Endodermal cell (in vitro differentiated cells): ENCODE measurements at regions not wholly inside any gene's neighbourhood (a gene's known extent, or its start where the extent isn't known, plus 50 kb on each side); places are given as distances from the start of the nearest gene placed in this dataset.

Experiments used
- DNase-seq: peaks from one replicate; pipeline ENCODE4 v3.0.0-alpha.2; 2017
- H3K27ac ChIP-seq: 2 replicates; pipeline ENCODE4 v1.5.1; 2013; ENCODE audit warnings: mild to moderate bottlenecking, low read depth, low read length, moderate library complexity
- H3K27me3 ChIP-seq: 2 replicates; pipeline ENCODE4 v1.6.1; 2013; ENCODE audit warnings: mild to moderate bottlenecking, low read length, moderate library complexity; ENCODE audit not compliant: insufficient read depth, control insufficient read depth, poor library complexity, severe bottlenecking
- H3K36me3 ChIP-seq: 2 replicates; pipeline ENCODE4 v1.7.0; 2013; ENCODE audit warnings: mild to moderate bottlenecking, low read length, moderate library complexity; ENCODE audit not compliant: control insufficient read depth, insufficient read depth
- H3K4me1 ChIP-seq: one replicate; pipeline ENCODE4 v1.7.0; 2013; ENCODE audit warnings: low read length; ENCODE audit not compliant: control insufficient read depth, insufficient read depth
- H3K4me3 ChIP-seq: 2 replicates; pipeline ENCODE4 v1.5.1; 2013; ENCODE audit warnings: mild to moderate bottlenecking, low read length, moderate library complexity
- H3K9ac ChIP-seq: 2 replicates; pipeline ENCODE4 v1.6.1; 2013; ENCODE audit warnings: mild to moderate bottlenecking, low read length, moderate library complexity; ENCODE audit not compliant: poor library complexity, severe bottlenecking; ENCODE audit errors: extremely low read depth
- H3K9me3 ChIP-seq: 2 replicates; pipeline ENCODE4 v1.6.1; 2013; ENCODE audit warnings: mild to moderate bottlenecking, low read length, moderate library complexity; ENCODE audit not compliant: control insufficient read depth
- H3K27ac Mint-ChIP-seq: 2 replicates; pipeline ENCODE4 v1.8.0; 2020; ENCODE audit warnings: mixed read lengths
- H3K27me3 Mint-ChIP-seq: 2 replicates; pipeline ENCODE4 v1.8.0; 2021; ENCODE audit warnings: mild to moderate bottlenecking, mixed read lengths; ENCODE audit not compliant: insufficient read depth
- H3K36me3 Mint-ChIP-seq: 2 replicates; pipeline ENCODE4 v1.8.0; 2020; ENCODE audit warnings: low read depth, mixed read lengths
- H3K4me1 Mint-ChIP-seq: 2 replicates; pipeline ENCODE4 v1.8.0; 2020; ENCODE audit warnings: mixed read lengths
- H3K4me3 Mint-ChIP-seq: 2 replicates; pipeline ENCODE4 v1.8.0; 2020; ENCODE audit warnings: mild to moderate bottlenecking, moderate library complexity, mixed read lengths
- H3K9me3 Mint-ChIP-seq: 2 replicates; pipeline ENCODE4 v1.8.0; 2020; ENCODE audit warnings: mild to moderate bottlenecking, mixed read lengths
- WGBS, 2 experiments: methylation state at CpG; one replicate each; pipeline versions ENCODE4 v1.1.5 to v1.1.7; 2013; ENCODE audit warnings: missing lambda C conversion rate in 2 of 2, mixed read lengths in 1 of 2; ENCODE audit not compliant: insufficient coverage in 1 of 2, insufficient read length in 1 of 2; 5-methylcytosine and 5-hydroxymethylcytosine counted together
- TF ChIP-seq, protein P1 (sequence below): fragments of 200-600 bp; sonication (generic); conservative IDR thresholded peaks from 2 replicates; pipeline ENCODE4 v1.5.0; 2021; ENCODE audit warnings: antibody characterized with exemption, mild to moderate bottlenecking

DNA sequence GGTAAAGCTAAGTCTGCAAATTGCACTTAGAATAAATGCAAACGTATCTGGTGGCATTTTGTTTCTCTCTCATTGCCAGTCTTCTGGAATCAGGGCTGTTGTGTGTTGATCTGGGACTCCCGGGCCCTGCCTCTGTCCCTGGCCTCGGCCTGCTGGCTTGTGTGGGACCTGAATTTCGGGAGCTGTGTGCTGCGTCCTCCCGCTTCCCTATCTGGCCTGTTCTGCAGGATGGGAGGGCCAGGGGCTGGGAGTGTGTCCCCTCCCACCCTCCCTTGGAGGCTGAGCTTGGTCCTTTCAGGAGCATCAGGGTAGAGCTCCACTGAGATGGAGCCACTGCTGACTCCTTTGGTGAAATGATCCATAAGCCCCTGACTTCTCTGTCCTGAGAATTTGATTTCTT lies 118.5 kb downstream of the ACKR3 start:
- WGBS, 2 experiments: 96% methylated on average over 3 to 6 of the region's 6 CpGs
- no peak for DNase-seq
- Mint-ChIP-seq H3K4me3 (no peak overlapping the region), H3K9me3 (no peaks in the 10 kb centered on the region), H3K36me3 (no peaks in the 10 kb centered on the region), H3K27ac (no peak overlapping the region), H3K4me1 (peaks cover 48% of the 10 kb centered on the region), H3K27me3 (no peaks in the 10 kb centered on the region)
- TF ChIP-seq, protein P1, sequence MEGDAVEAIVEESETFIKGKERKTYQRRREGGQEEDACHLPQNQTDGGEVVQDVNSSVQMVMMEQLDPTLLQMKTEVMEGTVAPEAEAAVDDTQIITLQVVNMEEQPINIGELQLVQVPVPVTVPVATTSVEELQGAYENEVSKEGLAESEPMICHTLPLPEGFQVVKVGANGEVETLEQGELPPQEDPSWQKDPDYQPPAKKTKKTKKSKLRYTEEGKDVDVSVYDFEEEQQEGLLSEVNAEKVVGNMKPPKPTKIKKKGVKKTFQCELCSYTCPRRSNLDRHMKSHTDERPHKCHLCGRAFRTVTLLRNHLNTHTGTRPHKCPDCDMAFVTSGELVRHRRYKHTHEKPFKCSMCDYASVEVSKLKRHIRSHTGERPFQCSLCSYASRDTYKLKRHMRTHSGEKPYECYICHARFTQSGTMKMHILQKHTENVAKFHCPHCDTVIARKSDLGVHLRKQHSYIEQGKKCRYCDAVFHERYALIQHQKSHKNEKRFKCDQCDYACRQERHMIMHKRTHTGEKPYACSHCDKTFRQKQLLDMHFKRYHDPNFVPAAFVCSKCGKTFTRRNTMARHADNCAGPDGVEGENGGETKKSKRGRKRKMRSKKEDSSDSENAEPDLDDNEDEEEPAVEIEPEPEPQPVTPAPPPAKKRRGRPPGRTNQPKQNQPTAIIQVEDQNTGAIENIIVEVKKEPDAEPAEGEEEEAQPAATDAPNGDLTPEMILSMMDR: no peak
- H3K27ac ChIP-seq: no peak overlapping the region
- no peaks in the 10 kb centered on the region for H3K36me3 ChIP-seq
- H3K4me3 ChIP-seq: no peak overlapping the region
- no peak overlapping the region for H3K9ac ChIP-seq
- H3K4me1 ChIP-seq: peaks cover 21% of the 10 kb centered on the region
- no peaks in the 10 kb centered on the region for H3K27me3 ChIP-seq
- no peaks in the 10 kb centered on the region for H3K9me3 ChIP-seq

DNA sequence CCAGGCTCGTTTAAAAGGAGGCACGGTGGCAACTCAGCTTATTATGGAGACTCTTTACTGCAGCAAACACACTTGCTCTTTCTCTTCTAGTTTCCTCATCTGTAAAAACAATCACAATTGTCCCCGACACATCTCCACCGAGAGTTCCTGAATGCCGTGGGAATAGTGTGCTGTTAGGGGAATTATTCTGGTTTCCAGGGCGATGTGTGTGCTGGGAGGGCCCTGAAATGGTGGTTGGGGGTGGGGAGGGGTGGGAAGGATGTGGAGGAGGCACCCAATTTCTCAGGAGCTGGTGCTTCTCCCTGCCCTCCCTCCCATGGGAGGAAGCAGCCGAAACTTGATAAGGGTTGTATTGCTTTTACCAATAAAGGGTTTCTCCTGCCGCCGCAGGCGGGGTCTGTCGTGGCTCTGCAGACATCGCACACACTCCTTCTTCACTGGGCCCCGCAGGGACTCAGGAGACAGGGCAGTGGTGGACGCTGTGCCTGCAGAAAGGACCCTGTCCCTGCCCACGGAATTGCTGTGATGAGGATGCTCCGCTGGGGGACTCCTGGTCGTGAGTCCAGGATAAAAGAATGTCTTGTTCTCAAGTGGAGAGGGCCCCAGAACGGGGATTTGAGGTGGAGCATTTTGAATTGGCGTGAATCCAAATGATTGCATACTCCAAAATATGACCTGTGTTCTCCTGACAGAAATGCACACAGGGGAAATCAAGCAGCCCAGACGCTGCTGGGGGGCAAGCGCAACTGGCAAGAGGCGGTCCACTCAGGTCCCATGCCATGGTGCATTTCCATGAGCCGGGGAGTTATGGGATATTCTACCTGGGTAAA lies 119.2 kb downstream of the ACKR3 start:
- no peak overlapping the region for H3K27ac Mint-ChIP-seq
- no peaks in the 10 kb centered on the region for H3K36me3 ChIP-seq
- H3K27me3 Mint-ChIP-seq: no peaks in the 10 kb centered on the region
- H3K9me3 Mint-ChIP-seq: no peaks in the 10 kb centered on the region
- no peak overlapping the region for H3K9ac ChIP-seq
- H3K36me3 Mint-ChIP-seq: no peaks in the 10 kb centered on the region
- no peaks in the 10 kb centered on the region for H3K9me3 ChIP-seq
- no peak for DNase-seq
- H3K27ac ChIP-seq: no peak overlapping the region
- no peak overlapping the region for H3K4me3 ChIP-seq
- H3K4me3 Mint-ChIP-seq: no peak overlapping the region
- H3K4me1 ChIP-seq: peaks cover 26% of the 10 kb centered on the region
- no peaks in the 10 kb centered on the region for H3K27me3 ChIP-seq
- TF ChIP-seq, protein P1: no peak
- 77 to 87% methylated on average over 17 to 23 of the region's 23 CpGs for WGBS, 2 experiments
- H3K4me1 Mint-ChIP-seq: peaks cover 54% of the 10 kb centered on the region

DNA sequence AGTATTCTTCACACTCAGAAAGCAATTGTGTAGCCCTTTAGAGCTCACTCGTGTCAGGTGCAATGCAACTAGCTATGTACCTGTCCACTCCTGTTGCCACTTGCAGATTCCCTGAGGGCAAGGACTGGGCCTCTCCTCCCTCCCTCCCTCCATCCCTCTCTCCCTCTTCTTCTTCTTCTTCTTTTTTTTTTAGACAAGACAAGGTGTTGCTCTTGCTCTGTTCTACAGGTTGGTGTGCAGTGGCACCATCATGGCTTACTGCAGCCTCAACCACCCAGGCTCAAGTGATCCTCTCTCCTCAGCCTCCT lies 119.7 kb downstream of the ACKR3 start:
- 92 to 100% methylated on average over 1 of the region's 1 CpG for WGBS, 2 experiments
- no peaks in the 10 kb centered on the region for H3K27me3 Mint-ChIP-seq
- no peak overlapping the region for H3K9ac ChIP-seq

More for the DNA sequence above, 119.7 kb downstream of the ACKR3 start:
- no peaks in the 10 kb centered on the region for H3K27me3 ChIP-seq
- no peak overlapping the region for H3K4me3 ChIP-seq
- H3K36me3 Mint-ChIP-seq: no peaks in the 10 kb centered on the region
- no peaks in the 10 kb centered on the region for H3K9me3 ChIP-seq
- no peak overlapping the region for H3K27ac ChIP-seq
- TF ChIP-seq, protein P1: no peak
- no peaks in the 10 kb centered on the region for H3K9me3 Mint-ChIP-seq
- H3K27ac Mint-ChIP-seq: no peak overlapping the region
- H3K4me1 Mint-ChIP-seq: peaks cover 57% of the 10 kb centered on the region
- H3K36me3 ChIP-seq: no peaks in the 10 kb centered on the region
- no peak for DNase-seq
- H3K4me3 Mint-ChIP-seq: no peak overlapping the region
- peaks cover 31% of the 10 kb centered on the region for H3K4me1 ChIP-seq
